ENCODE measurements at regions not wholly inside any gene's neighbourhood (a gene's known extent, or its start where the extent isn't known, plus 50 kb on each side); places are given as distances from the start of the nearest gene placed in this dataset.

GRCh38 chr12:126156806-126157574 lies 1091.8 kb downstream of the AACS start (continued):
- TF ChIP-seq USF2 (IDR thresholded peaks at IDR 0.05; ENCODE audit: low read length) = peak; percentile 70
- no peak for TF ChIP-seq CHD1 (IDR thresholded peaks at IDR 0.05; ENCODE audit: low read depth, low read length)
- no peak for TF ChIP-seq CHD7 (IDR thresholded peaks at IDR 0.05; ENCODE audit: insufficient replicate concordance, low read length)
- TF ChIP-seq TAF1 (IDR thresholded peaks at IDR 0.05; ENCODE audit: low read depth, low read length) = no peak
- no peak for TF ChIP-seq CREB1 (IDR thresholded peaks at IDR 0.05)
